ENCODE measurements at regions not wholly inside any gene's neighbourhood (a gene's known extent, or its start where the extent isn't known, plus 50 kb on each side); places are given as distances from the start of the nearest gene placed in this dataset.

DNA sequence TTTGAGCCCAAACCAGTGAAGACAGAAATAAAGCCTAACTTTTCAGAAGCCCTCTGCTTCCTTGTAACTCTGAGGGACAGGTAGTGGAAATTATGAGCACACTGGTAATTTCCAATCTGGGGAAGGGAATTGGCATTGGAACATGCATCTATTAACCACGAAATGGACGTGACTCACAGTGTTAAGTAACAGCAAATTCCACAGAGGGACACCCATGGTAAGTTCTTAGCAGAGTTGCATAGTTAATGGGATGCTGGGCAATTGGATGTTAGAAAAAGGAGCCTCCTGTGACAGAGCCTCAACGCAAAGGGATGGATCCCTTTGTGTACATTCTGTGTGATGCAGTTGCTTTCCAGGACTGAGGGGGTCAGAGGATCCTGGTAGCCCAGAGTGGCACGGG lies 168.6 kb downstream of the SEMA6D start:
- H3K36me3 ChIP-seq: no peaks in the 10 kb centered on the region
- intact Hi-C loops (cut with DNase I; ENCODE audit: low total_unique reads): no loop called here
- no peaks in the 10 kb centered on the region for H3K9me3 ChIP-seq
- DNase-seq: no peak
- TF ChIP-seq CTCF (IDR thresholded peaks at IDR 0.05): no peak
- no peak overlapping the region for H3K27ac ChIP-seq
- peaks cover 0 to 17% (median 2%) of the 10 kb centered on the region in 4 donors for H3K4me1 ChIP-seq
- no peaks in the 10 kb centered on the region for H3K27me3 ChIP-seq
- no peak overlapping the region for H3K4me3 ChIP-seq

- Histone ChIP-seq H3K27ac (no peak overlapping the region), H3K27me3 (no peaks in the 10 kb centered on the region), H3K4me3 (no peak overlapping the region), H3K9me3 (no peaks in the 10 kb centered on the region), H3K36me3 (no peaks in the 10 kb centered on the region), H3K4me1 (peaks cover 0 to 17% (median 2%) of the 10 kb centered on the region in 4 donors)
- no peak for TF ChIP-seq CTCF (IDR thresholded peaks at IDR 0.05)
- no peak for DNase-seq
- intact Hi-C loops (cut with DNase I; ENCODE audit: low total_unique reads): no loop called here
Observed at GRCh38 chr15:47887241-47887800, 170.0 kb downstream of the SEMA6D start.

DNA sequence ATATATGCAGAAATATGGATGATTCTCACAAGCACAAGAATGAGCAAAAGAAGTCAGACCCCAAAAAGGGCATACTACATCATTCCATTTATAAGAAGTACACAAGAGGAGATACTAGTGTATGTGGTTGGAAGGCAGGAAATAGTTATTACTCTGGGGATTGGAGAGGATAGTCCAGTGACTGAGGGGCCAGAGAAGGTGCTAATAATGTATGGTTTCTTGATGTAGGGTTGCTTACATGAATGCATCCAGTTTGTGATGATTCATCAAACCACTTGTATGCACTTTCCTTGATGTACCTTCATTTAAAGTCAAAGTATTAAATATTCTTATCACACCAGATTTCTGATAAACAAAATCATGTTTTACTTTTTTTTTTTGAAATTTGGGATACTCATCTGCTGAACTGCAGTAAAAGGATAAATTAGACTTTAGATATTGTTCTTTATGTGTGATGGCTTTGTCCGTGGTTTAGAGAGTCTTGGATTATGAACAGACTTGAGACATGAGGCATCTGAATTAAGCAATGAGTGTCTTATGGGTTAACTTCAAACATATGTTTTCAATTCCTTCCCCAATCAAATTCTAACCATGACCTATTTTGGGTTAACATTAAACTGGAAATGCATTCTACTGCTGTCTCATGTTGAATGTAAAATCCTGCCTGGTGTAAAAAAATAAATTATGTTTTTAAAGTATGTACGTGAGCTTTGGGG lies 171.2 kb downstream of the SEMA6D start:
- TF ChIP-seq CTCF (IDR thresholded peaks at IDR 0.05): no peak
- Histone ChIP-seq H3K27me3 (no peaks in the 10 kb centered on the region), H3K27ac (no peak overlapping the region), H3K36me3 (no peaks in the 10 kb centered on the region), H3K9me3 (no peaks in the 10 kb centered on the region), H3K4me3 (no peak overlapping the region), H3K4me1 (peaks cover 0 to 8% (median 0%) of the 10 kb centered on the region in 4 donors)
- intact Hi-C loops (cut with DNase I; ENCODE audit: low total_unique reads): no loop called here
- no peak for DNase-seq

DNA sequence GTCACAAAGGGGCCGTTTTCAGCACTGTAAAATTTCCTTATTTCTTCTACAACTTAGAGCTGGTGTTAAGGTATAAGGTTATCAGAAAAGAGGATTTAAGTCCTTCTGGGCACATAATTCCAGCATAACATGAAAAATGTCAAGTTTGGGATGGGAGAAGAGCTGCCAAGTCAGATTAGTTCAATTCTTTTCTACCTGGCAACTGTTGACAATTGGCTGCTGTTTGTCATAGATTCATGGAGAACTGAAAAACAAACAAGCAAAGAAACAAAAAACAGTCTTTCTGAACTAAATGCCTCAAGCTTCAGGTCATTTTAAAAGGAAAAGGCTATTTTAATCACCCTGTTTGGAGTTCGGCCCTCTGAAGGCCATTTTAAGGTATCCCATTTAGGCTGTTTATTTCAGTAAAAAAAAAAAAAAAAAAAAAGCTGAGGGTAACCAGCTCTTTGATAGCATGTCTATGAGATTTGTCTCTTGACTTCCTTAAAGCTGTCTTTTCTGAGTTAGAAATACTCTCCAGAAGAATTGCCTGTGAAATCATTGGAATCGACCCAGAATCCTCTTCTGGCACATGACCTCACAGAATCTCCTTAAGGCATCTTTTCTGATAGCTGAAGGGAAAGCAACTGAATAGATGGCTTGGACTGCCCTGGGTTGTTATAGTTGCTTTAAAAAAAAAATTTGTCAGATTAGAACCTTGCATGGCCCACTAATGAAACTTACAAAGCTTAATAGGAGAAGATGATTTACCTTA lies 173.3 kb downstream of the SEMA6D start:
- intact Hi-C loops (cut with DNase I; ENCODE audit: low total_unique reads): no loop called here
- Histone ChIP-seq H3K36me3 (no peaks in the 10 kb centered on the region), H3K4me1 (peaks cover 0 to 5% (median 0%) of the 10 kb centered on the region in 4 donors), H3K27ac (no peak overlapping the region), H3K27me3 (no peaks in the 10 kb centered on the region), H3K9me3 (no peaks in the 10 kb centered on the region), H3K4me3 (no peak overlapping the region)
- no peak for DNase-seq
- no peak for TF ChIP-seq CTCF (IDR thresholded peaks at IDR 0.05)

GRCh38 chr15:47897525-47897924 lies 180.2 kb downstream of the SEMA6D start:
- no peak overlapping the region for H3K27ac ChIP-seq
- no peak for TF ChIP-seq CTCF (IDR thresholded peaks at IDR 0.05)
- DNase-seq: no peak
- H3K4me1 ChIP-seq: no peaks in the 10 kb centered on the region
- no peaks in the 10 kb centered on the region for H3K9me3 ChIP-seq
- no peak overlapping the region for H3K4me3 ChIP-seq
- intact Hi-C loops (cut with DNase I; ENCODE audit: low total_unique reads): no loop called here
- H3K36me3 ChIP-seq: no peaks in the 10 kb centered on the region
- no peaks in the 10 kb centered on the region for H3K27me3 ChIP-seq
